OCI-LY1 (cell line): ENCODE measurements at regions not wholly inside any gene's neighbourhood (a gene's known extent, or its start where the extent isn't known, plus 50 kb on each side); places are given as distances from the start of the nearest gene placed in this dataset.

Experiments
- CTCF ChIP-seq: fragments of 200-600 bp; sonication (generic), shearing (Covaris generic); IDR thresholded peaks from 2 replicates; pipeline ENCODE4 v1.5.1; 2017; ENCODE audit warnings: mild to moderate bottlenecking, antibody characterized with exemption, low read length, moderate library complexity, mixed read lengths
- EZH2 ChIP-seq: fragments of 200-600 bp; sonication (generic), shearing (Covaris generic); IDR thresholded peaks from 2 replicates; pipeline ENCODE4 v1.8.0; 2017; ENCODE audit warnings: borderline replicate concordance, mixed run types, mild to moderate bottlenecking, antibody characterized with exemption, low read length, moderate library complexity, mixed read lengths

GRCh38 chr22:49033616-49034015 is 794.1 kb downstream of the BRD1 start:
- TF ChIP-seq EZH2, result no peak
- no peak for TF ChIP-seq CTCF
